ENCODE measurements at regions not wholly inside any gene's neighbourhood (a gene's known extent, or its start where the extent isn't known, plus 50 kb on each side); places are given as distances from the start of the nearest gene placed in this dataset.

DNA sequence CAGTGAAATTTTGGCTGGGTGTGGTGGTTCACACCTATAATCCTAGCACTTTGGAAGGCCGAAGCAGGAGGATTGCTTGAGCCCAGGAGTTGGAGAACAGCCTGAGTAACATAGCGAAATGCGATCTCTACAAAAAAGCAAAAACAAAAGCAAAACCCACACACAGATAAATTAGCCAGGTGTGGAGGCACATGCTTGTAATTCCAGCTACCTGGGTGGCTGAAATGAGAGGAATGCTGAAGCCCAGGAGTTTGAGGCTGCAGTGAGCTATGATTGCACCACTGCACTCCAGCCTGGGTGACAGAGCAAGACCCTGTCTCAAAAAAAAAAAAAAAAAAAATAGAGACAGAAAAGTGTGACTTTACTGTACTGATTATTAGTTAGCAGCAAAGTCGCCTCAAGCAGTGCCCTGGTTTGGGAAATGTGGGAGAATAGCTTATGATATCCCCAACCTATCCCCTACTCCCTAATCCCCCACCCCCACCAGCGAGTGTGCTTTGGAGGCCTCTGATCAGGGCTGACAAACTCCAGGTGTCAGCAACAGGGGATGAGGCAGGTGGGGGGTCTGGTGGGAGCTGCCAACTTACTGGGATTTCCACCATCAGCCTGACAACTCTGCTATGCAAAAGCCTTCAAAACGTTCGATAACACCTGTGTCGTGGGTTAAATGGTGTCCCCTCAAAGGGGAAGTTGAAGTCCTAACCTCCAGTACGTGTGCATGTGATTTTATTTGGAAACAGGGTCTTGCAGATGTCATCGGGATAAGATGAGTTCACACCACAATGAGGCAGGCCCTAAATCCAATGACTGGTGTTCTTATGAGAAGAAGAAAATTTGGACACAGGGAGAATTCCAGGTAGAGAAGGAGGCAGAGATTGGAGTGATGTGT, 124.7 kb upstream of the SDK1 start:
- TF ChIP-seq, protein P1, sequence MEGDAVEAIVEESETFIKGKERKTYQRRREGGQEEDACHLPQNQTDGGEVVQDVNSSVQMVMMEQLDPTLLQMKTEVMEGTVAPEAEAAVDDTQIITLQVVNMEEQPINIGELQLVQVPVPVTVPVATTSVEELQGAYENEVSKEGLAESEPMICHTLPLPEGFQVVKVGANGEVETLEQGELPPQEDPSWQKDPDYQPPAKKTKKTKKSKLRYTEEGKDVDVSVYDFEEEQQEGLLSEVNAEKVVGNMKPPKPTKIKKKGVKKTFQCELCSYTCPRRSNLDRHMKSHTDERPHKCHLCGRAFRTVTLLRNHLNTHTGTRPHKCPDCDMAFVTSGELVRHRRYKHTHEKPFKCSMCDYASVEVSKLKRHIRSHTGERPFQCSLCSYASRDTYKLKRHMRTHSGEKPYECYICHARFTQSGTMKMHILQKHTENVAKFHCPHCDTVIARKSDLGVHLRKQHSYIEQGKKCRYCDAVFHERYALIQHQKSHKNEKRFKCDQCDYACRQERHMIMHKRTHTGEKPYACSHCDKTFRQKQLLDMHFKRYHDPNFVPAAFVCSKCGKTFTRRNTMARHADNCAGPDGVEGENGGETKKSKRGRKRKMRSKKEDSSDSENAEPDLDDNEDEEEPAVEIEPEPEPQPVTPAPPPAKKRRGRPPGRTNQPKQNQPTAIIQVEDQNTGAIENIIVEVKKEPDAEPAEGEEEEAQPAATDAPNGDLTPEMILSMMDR (IDR thresholded peaks at IDR 0.05) = no peak
- TF ChIP-seq POLR2A (IDR thresholded peaks at IDR 0.05) = no peak
